LNCAP (cell line): ENCODE measurements at regions not wholly inside any gene's neighbourhood (a gene's known extent, or its start where the extent isn't known, plus 50 kb on each side); places are given as distances from the start of the nearest gene placed in this dataset.

Experiments used
- CTCF ChIP-seq: fragments of 450-650 bp; IDR thresholded peaks from 2 replicates; pipeline ENCODE4 v1.5.1; 2017; ENCODE audit warnings: mild to moderate bottlenecking

GRCh38 chr16:48887646-48888210, 277.7 kb upstream of the N4BP1 start:
- TF ChIP-seq CTCF, result no peak

- TF ChIP-seq CTCF, result no peak
Observed at GRCh38 chr16:48885471-48885870, 275.5 kb upstream of the N4BP1 start.

- no peak for TF ChIP-seq CTCF
Observed at GRCh38 chr16:48881272-48881671, 271.3 kb upstream of the N4BP1 start.

- no peak for TF ChIP-seq CTCF
Observed at GRCh38 chr16:48879223-48880122, 269.5 kb upstream of the N4BP1 start.

GRCh38 chr16:48877946-48878345, 268.0 kb upstream of the N4BP1 start:
- no peak for TF ChIP-seq CTCF

GRCh38 chr16:48870141-48870540, 260.2 kb upstream of the N4BP1 start:
- no peak for TF ChIP-seq CTCF

GRCh38 chr16:48865520-48865919, 255.5 kb upstream of the N4BP1 start:
- no peak for TF ChIP-seq CTCF
